Inflammatory macrophage treated with lipopolysaccharide for 4 hours (primary cell): ENCODE measurements at regions not wholly inside any gene's neighbourhood (a gene's known extent, or its start where the extent isn't known, plus 50 kb on each side); places are given as distances from the start of the nearest gene placed in this dataset.

Experiments
- DNase-seq: peaks from one replicate; pipeline ENCODE4 v3.0.0-alpha.2; 2020

GRCh38 chr1:196001188-196001587 is 607.1 kb downstream of the KCNT2 start:
- no peak for DNase-seq

GRCh38 chr1:195999022-195999421 is 609.2 kb downstream of the KCNT2 start:
- no peak for DNase-seq

GRCh38 chr1:195981448-195982139 is 626.6 kb downstream of the KCNT2 start:
- no peak for DNase-seq

DNA sequence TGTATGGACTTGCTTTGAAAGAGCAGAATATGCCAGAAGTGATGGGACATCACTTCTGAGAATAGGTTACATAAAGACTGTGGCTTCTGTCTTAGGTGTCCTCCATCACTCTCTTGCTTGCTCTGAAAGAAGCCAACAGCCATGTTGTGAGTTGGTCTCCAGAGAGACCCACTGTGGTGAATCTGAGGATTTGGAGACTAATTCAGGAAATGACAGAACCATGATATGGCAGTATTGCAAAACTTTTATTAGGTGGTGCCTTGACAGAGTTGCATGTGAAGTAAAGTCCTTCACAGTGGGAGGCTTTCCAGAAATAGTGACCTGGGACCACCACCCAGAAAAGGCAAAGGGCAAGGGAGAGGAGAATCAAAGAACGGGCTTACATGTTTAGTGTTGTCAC is 628.6 kb downstream of the KCNT2 start:
- no peak for DNase-seq

DNA sequence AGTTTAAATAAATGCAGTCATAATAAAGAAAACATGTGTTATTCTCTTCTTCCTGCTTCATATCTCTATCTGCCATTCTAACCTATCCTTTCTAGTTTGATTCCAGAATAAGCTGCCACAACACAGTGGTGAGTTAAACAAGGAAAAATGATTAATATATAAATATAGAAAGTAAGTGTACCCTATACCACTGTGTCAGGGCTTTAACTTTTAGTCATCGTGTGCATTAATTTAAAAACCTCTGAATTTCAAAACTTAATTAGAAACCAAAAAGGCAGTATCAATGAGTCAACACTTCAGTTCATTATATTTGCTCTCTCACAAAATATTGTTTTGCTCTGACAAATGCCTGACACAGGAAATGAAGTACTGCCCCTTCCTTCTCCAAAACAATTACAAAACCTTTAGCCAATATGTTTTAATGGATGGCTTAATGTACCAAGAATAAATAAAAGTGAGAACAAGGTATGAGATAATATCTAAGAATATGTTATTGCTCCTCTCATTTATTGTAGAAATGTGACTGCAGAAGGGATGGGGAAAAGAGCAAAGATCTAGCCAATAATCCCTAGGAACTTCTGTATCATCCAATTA is 634.8 kb downstream of the KCNT2 start:
- DNase-seq: no peak

GRCh38 chr1:195971589-195971988 is 636.7 kb downstream of the KCNT2 start:
- no peak for DNase-seq

DNA sequence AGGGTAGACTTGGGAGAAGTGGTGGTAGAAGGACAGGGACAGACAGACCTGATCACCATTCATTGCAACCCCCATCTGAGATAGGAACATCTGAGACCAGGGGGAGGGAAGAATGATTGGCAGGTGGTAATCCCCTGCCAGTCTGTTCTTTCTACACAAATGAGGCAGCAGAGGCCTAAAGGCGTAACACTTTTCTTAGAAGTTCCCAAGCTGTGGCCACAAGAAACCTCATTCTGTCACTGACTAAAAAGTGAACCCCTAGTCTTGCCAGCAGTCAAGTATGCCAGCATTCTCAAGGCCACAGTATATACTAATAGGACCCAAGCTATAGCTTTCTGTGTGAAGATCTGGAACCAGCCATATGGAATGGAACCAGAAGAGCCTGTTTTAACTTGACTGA is 638.0 kb downstream of the KCNT2 start:
- DNase-seq: no peak

- DNase-seq: no peak
Observed at GRCh38 chr1:195965475-195965874, 642.8 kb downstream of the KCNT2 start.

DNA sequence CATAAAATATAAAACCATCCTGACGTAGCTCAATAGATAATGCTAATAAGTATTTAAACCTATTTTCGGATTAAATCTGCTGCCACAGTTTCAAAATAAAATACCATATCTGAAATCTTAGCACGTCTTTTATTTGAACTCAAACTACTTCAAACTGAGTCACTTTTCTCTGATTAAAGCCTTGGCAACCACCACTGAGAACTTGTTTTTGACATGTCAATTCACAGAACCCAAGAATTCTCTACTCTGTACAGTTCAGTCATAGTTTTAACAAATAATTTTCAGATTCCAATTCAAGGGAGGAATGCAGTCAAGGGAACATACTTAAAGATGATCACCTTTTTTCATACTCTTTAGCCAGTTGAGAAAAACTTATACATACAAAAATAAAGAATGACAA is 643.2 kb downstream of the KCNT2 start:
- DNase-seq: no peak

DNA sequence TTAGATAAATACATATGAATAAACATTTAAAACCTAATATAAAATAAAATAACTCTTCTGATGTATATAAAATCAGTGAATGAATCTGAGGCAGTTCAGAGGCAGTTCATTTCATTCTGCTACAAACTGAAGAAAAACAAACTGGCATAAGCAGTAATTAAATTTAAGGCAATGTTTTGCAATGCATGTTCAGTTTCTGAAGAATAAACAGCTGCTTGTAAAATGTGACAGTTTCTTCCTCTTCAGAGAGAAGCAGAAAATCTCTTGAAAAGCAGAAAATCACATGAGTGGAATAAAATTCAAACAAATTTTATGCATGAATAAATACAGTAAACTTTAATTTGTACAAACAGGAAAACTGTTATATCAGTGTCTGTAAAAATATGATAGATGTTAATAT is 643.7 kb downstream of the KCNT2 start:
- DNase-seq: no peak

DNA sequence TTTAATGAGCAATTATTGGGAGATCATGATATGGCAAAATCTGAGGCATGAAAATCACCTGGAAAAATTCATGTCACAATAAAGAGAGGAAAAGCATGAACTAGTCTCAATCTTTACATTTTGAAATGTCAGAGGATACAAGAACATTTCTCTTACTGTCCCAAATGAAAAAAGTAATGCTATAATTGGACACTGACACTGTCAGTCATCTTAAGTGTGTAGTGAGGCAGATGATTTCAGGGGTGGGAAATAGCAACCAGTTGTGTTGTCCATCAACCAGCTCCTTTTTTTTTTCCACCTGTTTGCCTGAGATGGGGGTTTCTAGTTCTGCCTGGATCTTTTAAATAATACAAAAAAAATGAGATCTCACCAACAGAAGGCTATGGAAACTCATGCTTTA is 646.2 kb downstream of the KCNT2 start:
- no peak for DNase-seq

DNA sequence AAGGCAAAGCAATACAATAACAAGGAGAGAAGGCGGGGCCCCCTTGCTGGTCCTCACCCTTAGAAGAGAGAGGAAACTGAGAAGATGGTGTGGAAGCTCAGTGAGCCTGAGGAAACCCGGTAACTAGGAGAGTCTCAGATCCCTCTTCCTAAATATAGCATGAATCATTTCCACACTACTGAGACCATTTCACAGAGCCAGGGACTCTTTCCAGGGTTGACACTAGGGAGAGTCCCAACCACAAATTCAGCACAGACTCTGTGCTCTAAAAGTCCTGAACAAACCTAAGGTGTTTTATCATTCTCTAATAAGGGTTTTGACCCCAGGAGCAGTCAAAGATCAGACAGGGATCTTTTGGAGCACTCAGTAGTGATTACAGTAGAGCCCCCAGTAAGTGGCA is 647.7 kb downstream of the KCNT2 start:
- no peak for DNase-seq

DNA sequence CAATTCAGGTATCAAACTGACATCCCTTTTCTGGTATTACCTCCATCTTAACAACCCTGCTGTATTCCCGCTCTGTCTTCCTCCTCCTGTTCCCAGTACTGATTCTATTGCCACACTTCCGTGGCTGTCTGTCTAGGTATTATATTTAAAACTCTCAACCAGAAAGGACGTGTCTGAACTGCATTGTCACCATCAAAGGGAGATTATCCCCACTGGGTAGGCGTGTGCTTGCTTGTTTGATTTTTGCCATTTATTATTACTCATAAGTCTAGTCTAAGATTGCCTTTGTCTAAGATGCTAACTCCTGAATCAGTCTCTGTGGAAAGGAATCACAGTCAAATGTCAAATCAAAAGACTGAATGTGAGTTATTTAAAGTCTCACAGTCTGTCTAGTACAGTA is 650.1 kb downstream of the KCNT2 start:
- no peak for DNase-seq

DNA sequence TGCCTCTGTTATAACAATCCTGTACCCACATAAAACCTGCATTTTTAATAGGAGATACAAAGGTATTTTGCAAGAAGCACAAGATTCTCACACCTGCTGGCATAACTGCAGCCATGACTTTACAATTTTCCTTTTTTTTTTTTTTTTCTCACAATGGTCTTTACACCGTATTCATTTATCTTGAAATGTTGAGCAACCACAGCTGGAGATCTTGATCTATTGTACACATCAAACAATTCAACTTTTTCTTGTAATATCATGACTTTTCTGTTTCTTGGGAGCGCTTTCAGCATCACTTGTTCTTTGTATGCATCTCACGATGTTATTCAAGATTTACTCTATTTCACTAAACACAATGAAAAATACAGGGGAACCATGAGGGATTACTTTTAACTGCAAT is 651.4 kb downstream of the KCNT2 start:
- no peak for DNase-seq

- no peak for DNase-seq
Observed at GRCh38 chr1:195954848-195955247, 653.4 kb downstream of the KCNT2 start.

DNA sequence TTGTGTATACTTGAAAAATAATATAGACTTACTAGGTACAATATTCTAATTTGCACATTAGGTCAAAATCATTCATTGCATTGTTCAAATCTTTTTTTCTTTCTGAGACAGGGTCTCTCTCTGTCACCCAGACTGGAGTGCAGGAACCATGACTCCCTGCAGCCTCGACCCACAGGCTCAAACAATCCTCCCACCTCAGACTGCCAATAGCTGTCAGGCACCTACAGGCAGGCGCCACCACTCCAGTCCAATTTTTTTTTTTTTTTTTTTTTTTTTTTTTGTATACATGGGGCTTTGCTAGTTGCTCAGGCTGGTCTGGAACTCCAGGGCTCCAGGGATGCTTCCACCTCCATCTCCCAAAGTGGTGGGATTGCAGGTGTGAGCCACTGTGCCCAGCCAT is 656.9 kb downstream of the KCNT2 start:
- DNase-seq: no peak

DNA sequence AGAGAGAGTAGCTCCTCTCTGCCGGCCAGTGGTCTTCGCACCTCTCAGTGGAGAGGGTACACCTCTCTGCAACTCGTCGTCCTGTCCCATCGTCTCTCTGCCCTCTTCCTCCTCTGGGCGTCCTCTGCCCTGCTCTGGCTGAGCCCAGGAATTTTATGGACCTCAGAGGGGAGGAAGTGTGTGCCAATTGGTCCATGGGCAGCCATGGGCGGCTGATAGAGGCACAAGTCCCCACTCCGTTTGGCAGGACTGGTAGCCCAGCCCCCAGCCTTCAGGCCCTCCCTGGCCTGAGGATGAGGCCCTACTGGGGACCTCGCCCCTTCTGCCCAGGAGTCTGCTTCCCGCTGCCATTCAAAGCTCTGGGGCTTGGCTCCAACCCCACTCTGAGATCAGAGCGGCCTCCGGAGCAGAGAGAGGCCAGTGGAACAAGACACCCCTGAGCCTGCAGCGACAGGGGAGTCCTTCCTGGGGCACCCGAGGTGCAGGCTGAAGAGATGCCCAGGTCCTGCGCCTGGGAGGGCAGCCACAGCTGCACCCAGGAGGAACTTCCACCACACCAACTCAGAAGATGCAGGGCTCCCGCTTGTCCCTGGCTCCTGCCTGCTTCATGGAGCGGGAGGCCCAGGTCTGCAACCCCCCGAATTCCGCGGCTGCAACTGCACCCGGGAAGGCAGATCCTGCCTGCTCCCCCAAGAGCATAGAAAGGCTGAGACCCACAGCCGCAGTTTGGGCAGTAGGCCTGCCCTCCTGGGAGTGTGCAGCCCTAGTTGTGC is 659.9 kb downstream of the KCNT2 start:
- no peak for DNase-seq

- no peak for DNase-seq
Observed at GRCh38 chr1:195946500-195946899, 661.7 kb downstream of the KCNT2 start.

DNA sequence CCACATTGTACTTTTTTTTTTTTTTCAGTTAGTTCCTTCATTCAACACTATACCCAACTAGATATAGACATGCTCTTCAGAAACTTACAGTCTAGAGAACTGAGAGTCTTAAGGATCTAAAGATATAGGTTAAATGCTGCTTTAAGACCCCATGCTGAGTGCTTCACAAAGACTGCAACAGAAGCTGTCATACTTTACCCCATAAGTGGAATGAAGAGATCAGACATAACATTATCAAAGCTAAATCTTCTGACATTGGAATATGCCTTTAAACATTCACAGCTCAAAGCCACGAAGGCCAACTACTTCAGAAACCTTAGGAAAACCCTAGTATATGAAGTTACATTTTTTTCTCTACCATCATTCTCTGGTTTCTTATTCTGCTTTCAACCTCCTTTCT is 666.4 kb downstream of the KCNT2 start:
- DNase-seq: no peak

GRCh38 chr1:195941314-195941713 is 666.9 kb downstream of the KCNT2 start:
- DNase-seq: no peak

DNA sequence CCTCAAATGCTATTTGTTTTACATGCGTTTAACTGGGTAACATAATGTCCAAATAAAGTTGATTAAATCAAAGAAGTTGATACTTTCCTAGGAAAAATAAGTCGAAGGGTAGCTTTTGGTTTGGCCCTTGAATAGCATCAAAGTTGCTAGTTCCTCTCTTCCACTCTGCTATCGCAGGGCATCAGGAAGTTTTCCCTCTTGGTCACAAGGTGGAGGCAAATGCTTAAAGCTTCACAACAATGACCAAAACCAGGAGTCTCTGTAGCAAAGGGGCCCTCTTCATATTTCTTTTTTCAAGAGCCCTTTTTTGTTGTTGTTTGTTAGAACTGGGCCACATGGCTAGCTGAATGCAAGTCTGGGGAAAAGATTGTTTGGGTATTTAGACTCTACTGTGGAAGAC is 668.4 kb downstream of the KCNT2 start:
- DNase-seq: no peak

DNA sequence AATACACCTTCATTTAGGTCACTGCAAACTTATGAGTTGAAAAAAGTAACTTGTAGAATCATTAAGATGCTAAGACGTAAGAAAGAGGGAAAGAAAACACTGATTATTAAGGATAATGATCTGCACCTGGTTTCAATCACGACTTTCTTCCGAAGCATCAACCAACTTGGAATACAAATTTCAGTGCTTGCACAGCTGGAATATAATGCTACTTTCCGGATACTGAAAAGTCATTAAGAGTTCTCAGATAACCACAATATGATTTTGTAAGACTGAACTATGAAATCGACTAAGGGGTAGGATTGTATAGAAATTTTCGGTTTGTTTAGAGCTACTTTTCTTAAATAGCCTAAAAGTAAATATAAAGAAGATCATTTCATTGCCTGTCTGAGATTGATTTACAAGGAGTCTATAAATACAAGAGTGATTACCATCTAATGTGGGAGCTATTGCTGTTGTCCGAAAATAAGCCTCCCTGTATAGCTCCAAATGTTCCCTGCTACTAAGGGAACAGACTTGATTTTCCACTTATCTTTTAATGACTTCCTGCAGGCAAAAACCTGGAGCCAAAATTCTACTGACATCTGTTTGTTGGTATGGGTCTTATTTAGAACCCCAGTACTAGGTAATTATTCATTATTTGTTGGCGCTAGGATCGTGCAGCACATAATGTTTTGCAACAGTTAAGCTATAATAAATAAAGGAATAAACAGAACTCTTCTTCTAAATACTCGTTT is 673.3 kb downstream of the KCNT2 start:
- DNase-seq: no peak

GRCh38 chr1:195933835-195934234 is 674.4 kb downstream of the KCNT2 start:
- no peak for DNase-seq

DNA sequence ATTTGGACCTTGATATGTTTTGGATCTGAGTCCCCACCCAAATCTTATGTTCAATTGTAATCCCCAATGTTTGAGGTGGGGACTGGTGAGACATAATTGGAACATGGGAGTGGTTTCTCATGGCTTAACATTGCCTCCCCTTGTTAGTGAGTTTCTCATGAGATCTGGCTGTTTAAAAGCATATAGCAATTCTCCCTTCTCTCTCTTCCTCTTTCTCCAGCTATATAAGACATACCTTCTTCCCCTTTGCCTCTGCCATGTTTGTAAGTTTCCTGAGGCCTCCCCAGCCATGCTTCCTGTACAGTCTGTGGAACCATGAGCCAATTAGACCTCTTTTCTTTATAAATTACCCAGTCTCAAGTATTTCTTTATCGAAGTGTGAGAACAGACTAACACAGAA is 692.4 kb downstream of the KCNT2 start:
- DNase-seq: no peak
